HCT116 (cell line): ENCODE measurements at regions not wholly inside any gene's neighbourhood (a gene's known extent, or its start where the extent isn't known, plus 50 kb on each side); places are given as distances from the start of the nearest gene placed in this dataset.

ENCODE experiments used
- ELF1 ChIP-seq: IDR thresholded peaks from 2 replicates; pipeline ENCODE4 v1.6.1; 2012; ENCODE audit warnings: low read depth, borderline replicate concordance
- MAX ChIP-seq: IDR thresholded peaks from 2 replicates; pipeline ENCODE4 v1.6.1; 2012

GRCh38 chr1:10856863-10857598 is 60.6 kb upstream of the CASZ1 start:
- TF ChIP-seq MAX = no peak
- TF ChIP-seq ELF1 = no peak
